ENCODE measurements at regions not wholly inside any gene's neighbourhood (a gene's known extent, or its start where the extent isn't known, plus 50 kb on each side); places are given as distances from the start of the nearest gene placed in this dataset.

GRCh38 chr21:32957545-32957944 is 68.2 kb upstream of the OLIG2 start:
- Histone ChIP-seq H2BK15ac (ENCODE audit: low read depth, low read length) (no peak overlapping the region), H3K9me1 (ENCODE audit: insufficient read depth, low read length) (no peaks in the 10 kb centered on the region), H3K36me3 (ENCODE audit: control insufficient read depth, insufficient read depth, low read length) (no peaks in the 10 kb centered on the region), H3K14ac (replicated peaks; ENCODE audit: low read depth, low read length) (no peak overlapping the region), H2BK120ac (ENCODE audit: low read depth, low read length) (no peak overlapping the region), H2BK20ac (ENCODE audit: low read depth, low read length) (no peak overlapping the region), H3K4me2 (ENCODE audit: low read depth, low read length) (no peak overlapping the region), H3K18ac (ENCODE audit: low read depth, low read length) (no peak overlapping the region), H2AFZ (replicated peaks; ENCODE audit: low read length, poor library complexity) (no peak overlapping the region), H4K5ac (ENCODE audit: low read depth, low read length) (no peak overlapping the region), H3K27ac (ENCODE audit: insufficient read depth, low read length) (no peak overlapping the region), H3K4me1 (ENCODE audit: control insufficient read depth, insufficient read depth, low read length) (no peaks in the 10 kb centered on the region), H3K9ac (ENCODE audit: low read depth, low read length) (no peak overlapping the region), H4K8ac (ENCODE audit: low read depth in 2 of 2, low read length in 2 of 2) (no peak overlapping the region), H3K23ac (ENCODE audit: low read depth, low read length) (no peak overlapping the region), H3K27me3 (ENCODE audit: control insufficient read depth, insufficient read depth, low read length) (peaks cover 36% of the 10 kb centered on the region), H3K56ac (ENCODE audit: extremely low read depth, insufficient read depth, low read length) (no peak overlapping the region), H4K20me1 (ENCODE audit: insufficient read depth, low read length) (no peaks in the 10 kb centered on the region), H4K91ac (ENCODE audit: insufficient read depth, low read depth, low read length) (no peak overlapping the region), H3K9me3 (ENCODE audit: control insufficient read depth, insufficient read depth, low read length) (no peaks in the 10 kb centered on the region), H2AK9ac (replicated peaks; ENCODE audit: low read depth, low read length, poor library complexity) (no peak overlapping the region), H3K79me1 (ENCODE audit: low read depth in 1 of 2, low read length in 2 of 2) (no peaks in the 10 kb centered on the region), H2AK5ac (ENCODE audit: low read depth, low read length) (no peak overlapping the region), H2BK5ac (ENCODE audit: low read depth, low read length, poor library complexity, severe bottlenecking) (no peak overlapping the region), H3K4me3 (ENCODE audit: insufficient read depth, low read depth, low read length) (no peak overlapping the region), H3K4ac (ENCODE audit: low read depth, low read length) (no peak overlapping the region)
- in situ Hi-C loops (cut with MboI; ENCODE audit: low sequenced_read_pairs): no loop called here
- no TSS peak for BruUV-seq (replicated peaks)
- no CpG with 5 or more reads among the region's 8 CpGs for WGBS, 2 experiments (ENCODE audit: extremely low coverage in 2 of 2, insufficient read length in 1 of 2)
- no peak for TF ChIP-seq NFE2L2 (IDR thresholded peaks at IDR 0.05; ENCODE audit: low read depth, low read length)
- no peak for TF ChIP-seq MAFK (IDR thresholded peaks at IDR 0.05; ENCODE audit: low read depth, low read length)
- no peak for TF ChIP-seq BHLHE40 (IDR thresholded peaks at IDR 0.05; ENCODE audit: low read depth, low read length)
- no peak for TF ChIP-seq SMC3 (IDR thresholded peaks at IDR 0.05; ENCODE audit: low read depth, low read length)
- TF ChIP-seq USF2 (IDR thresholded peaks at IDR 0.05; ENCODE audit: low read depth, low read length): no peak
- no peak for TF ChIP-seq FOS (IDR thresholded peaks at IDR 0.05; ENCODE audit: low read depth, low read length)
- TF ChIP-seq RAD21 (IDR thresholded peaks at IDR 0.05; ENCODE audit: low read length): no peak
- no peak for TF ChIP-seq RFX5 (IDR thresholded peaks at IDR 0.05; ENCODE audit: low read depth, low read length)
- no peak for TF ChIP-seq POLR2A (IDR thresholded peaks at IDR 0.05; ENCODE audit: low read depth, low read length)
- no peak for TF ChIP-seq MAZ (IDR thresholded peaks at IDR 0.05; ENCODE audit: borderline replicate concordance, low read depth, low read length)
- no peak for TF ChIP-seq CEBPB (IDR thresholded peaks at IDR 0.05; ENCODE audit: low read depth, low read length)
- no peak for TF ChIP-seq RCOR1 (IDR thresholded peaks at IDR 0.05; ENCODE audit: insufficient replicate concordance, low read length)
- TF ChIP-seq ELK1 (IDR thresholded peaks at IDR 0.05; ENCODE audit: borderline replicate concordance, low read depth, low read length): no peak
- no peak for TF ChIP-seq CTCF (conservative IDR thresholded peaks at IDR 0.05; ENCODE audit: low read depth, low read length)
- no peak for TF ChIP-seq MXI1 (IDR thresholded peaks at IDR 0.05; ENCODE audit: borderline replicate concordance, low read depth, low read length)
- no peak for TF ChIP-seq CHD1 (IDR thresholded peaks at IDR 0.05; ENCODE audit: low read depth, low read length)
- intact Hi-C loops (cut with micrococcal nuclease): no loop called here
- ChIA-PET CTCF (no interaction called here), POLR2A (ENCODE audit: unreplicated experiment) (no interaction called here)
- no peak for DNase-seq
- ATAC-seq (ENCODE audit: low read depth): no peak
- dilution Hi-C loops (cut with HindIII; ENCODE audit: low sequenced_read_pairs, unreplicated experiment): no loop called here

Measured in IMR-90 (cell line).